Testis (tissue), 2 donors: ENCODE measurements at regions not wholly inside any gene's neighbourhood (a gene's known extent, or its start where the extent isn't known, plus 50 kb on each side); places are given as distances from the start of the nearest gene placed in this dataset.

Source experiments
- DNase-seq: peaks from one replicate; pipeline ENCODE4 v3.0.0-alpha.2; 2019
- H3K27ac ChIP-seq, 2 donors: fragments of 200-600 bp; sonication (generic); one replicate each; pipeline ENCODE4 v1.5.1; 2019
- H3K27me3 ChIP-seq: fragments of 200-600 bp; sonication (generic); one replicate; pipeline ENCODE4 v1.5.1; 2019
- H3K36me3 ChIP-seq: fragments of 200-600 bp; sonication (generic); one replicate; pipeline ENCODE4 v1.5.1; 2017; ENCODE audit warnings: low read depth; ENCODE audit errors: missing control alignments
- H3K4me1 ChIP-seq: fragments of 200-600 bp; sonication (generic); one replicate; pipeline ENCODE4 v1.5.1; 2019
- H3K4me3 ChIP-seq, 2 donors: fragments of 200-600 bp; sonication (generic); one replicate each; pipeline ENCODE4 v1.5.1; 2017 to 2019
- H3K9me3 ChIP-seq: fragments of 200-600 bp; sonication (generic); one replicate; pipeline ENCODE4 v1.5.1; 2017
- POLR2A ChIP-seq: fragments of 450-650 bp; IDR thresholded peaks from one replicate; pipeline ENCODE4 v1.6.1; 2017; ENCODE audit warnings: antibody characterized with exemption, mild to moderate bottlenecking, moderate library complexity
- WGBS, 2 donors: methylation state at CpG; one replicate each; pipeline ENCODE4 v1.1.5; 2018; 5-methylcytosine and 5-hydroxymethylcytosine counted together
- intact Hi-C: fragments of 100-400 bp; cut with DNase I; formaldehyde crosslinking; loops from one replicate; pipeline ENCODE4 v1.15.1; 2023; ENCODE audit warnings: low total_unique reads
- TF ChIP-seq, protein P1 (sequence below), 3 experiments: fragments of 450-650 bp in 2 of 3; fragments of 200-600 bp in 1 of 3; sonication (generic) in 1 of 3; IDR thresholded peaks; one replicate each; pipeline ENCODE4 v1.5.1; 2016 to 2019; ENCODE audit warnings: antibody characterized with exemption in 3 of 3, mild to moderate bottlenecking in 2 of 3, moderate library complexity in 1 of 3

DNA sequence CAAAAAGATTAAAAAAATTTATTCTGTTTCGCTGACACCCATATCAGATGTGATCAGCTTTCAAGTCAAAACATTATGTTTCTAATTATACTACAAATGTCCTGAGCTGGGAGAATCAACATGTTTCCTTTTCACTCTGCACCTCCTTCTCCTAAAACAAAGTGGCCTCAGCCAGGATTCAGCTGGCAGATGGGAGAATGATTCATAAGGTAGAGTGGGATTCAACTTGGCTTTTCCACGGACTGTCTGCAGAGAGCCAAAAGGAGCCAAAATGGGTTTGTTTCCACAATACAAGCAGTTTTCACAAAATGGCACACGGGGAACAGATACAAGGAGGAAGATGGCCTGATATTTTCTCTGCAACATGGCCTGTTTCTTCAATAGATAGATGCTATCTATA, 376.5 kb upstream of the PRKCQ start:
- intact Hi-C loops = no loop called here
- H3K27ac ChIP-seq = no peak overlapping the region
- no peaks in the 10 kb centered on the region for H3K36me3 ChIP-seq
- 69% methylated on average over 3 of the region's 3 CpGs for WGBS, 2 donors
- H3K9me3 ChIP-seq = no peaks in the 10 kb centered on the region
- no peaks in the 10 kb centered on the region for H3K4me1 ChIP-seq
- no peak for TF ChIP-seq POLR2A
- H3K27me3 ChIP-seq = no peaks in the 10 kb centered on the region
- no peak overlapping the region for H3K4me3 ChIP-seq
- no peak for DNase-seq

GRCh38 chr10:6953271-6953801, 373.3 kb upstream of the PRKCQ start:
- WGBS, 2 donors = 60 to 76% methylated on average over 3 to 6 of the region's 6 CpGs
- Histone ChIP-seq H3K27me3 (no peaks in the 10 kb centered on the region), H3K36me3 (no peaks in the 10 kb centered on the region), H3K4me3 (no peak overlapping the region), H3K9me3 (no peaks in the 10 kb centered on the region), H3K4me1 (no peaks in the 10 kb centered on the region), H3K27ac (no peak overlapping the region)
- no peak for TF ChIP-seq POLR2A
- TF ChIP-seq, protein P1, sequence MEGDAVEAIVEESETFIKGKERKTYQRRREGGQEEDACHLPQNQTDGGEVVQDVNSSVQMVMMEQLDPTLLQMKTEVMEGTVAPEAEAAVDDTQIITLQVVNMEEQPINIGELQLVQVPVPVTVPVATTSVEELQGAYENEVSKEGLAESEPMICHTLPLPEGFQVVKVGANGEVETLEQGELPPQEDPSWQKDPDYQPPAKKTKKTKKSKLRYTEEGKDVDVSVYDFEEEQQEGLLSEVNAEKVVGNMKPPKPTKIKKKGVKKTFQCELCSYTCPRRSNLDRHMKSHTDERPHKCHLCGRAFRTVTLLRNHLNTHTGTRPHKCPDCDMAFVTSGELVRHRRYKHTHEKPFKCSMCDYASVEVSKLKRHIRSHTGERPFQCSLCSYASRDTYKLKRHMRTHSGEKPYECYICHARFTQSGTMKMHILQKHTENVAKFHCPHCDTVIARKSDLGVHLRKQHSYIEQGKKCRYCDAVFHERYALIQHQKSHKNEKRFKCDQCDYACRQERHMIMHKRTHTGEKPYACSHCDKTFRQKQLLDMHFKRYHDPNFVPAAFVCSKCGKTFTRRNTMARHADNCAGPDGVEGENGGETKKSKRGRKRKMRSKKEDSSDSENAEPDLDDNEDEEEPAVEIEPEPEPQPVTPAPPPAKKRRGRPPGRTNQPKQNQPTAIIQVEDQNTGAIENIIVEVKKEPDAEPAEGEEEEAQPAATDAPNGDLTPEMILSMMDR (IDR thresholded peaks at IDR 0.05) = no peak
- intact Hi-C loops = no loop called here
- DNase-seq = no peak

DNA sequence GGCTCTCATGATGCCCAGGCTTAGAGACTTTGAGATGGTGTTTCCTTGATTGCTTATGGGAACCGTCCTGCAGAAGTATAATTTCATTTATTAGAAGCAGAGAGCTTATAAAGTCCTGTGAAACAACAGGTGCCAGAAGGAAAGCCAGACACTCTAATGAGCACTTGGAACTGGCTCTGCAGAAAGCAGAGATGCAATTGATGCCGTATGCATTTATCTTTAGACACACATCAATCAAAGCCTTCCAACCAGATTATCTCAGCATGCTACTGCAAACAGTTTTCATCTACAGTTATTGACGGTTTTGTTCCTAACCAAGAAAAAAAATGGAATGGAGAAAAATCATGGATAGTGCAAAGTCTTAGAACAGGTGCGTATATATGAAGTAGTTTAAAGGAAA, 371.7 kb upstream of the PRKCQ start:
- H3K4me1 ChIP-seq = no peaks in the 10 kb centered on the region
- no peaks in the 10 kb centered on the region for H3K27me3 ChIP-seq
- WGBS, 2 donors = 85 to 89% methylated on average over 4 of the region's 4 CpGs
- TF ChIP-seq, protein P1 (IDR thresholded peaks at IDR 0.05) = no peak
- no peak for TF ChIP-seq POLR2A
- no peaks in the 10 kb centered on the region for H3K36me3 ChIP-seq
- no peaks in the 10 kb centered on the region for H3K9me3 ChIP-seq
- intact Hi-C loops = no loop called here
- DNase-seq = no peak
- H3K4me3 ChIP-seq = no peak overlapping the region
- no peak overlapping the region for H3K27ac ChIP-seq

GRCh38 chr10:6950133-6950532, 370.1 kb upstream of the PRKCQ start:
- no peak overlapping the region for H3K27ac ChIP-seq
- no peaks in the 10 kb centered on the region for H3K27me3 ChIP-seq
- WGBS, 2 donors = 90 to 94% methylated on average over 2 of the region's 2 CpGs
- no peak for DNase-seq
- TF ChIP-seq POLR2A = no peak
- TF ChIP-seq, protein P1 (IDR thresholded peaks at IDR 0.05) = no peak
- no peaks in the 10 kb centered on the region for H3K9me3 ChIP-seq
- intact Hi-C loops = no loop called here
- H3K36me3 ChIP-seq = no peaks in the 10 kb centered on the region
- H3K4me3 ChIP-seq = no peak overlapping the region
- H3K4me1 ChIP-seq = no peaks in the 10 kb centered on the region

- Histone ChIP-seq H3K9me3 (no peaks in the 10 kb centered on the region), H3K27me3 (no peaks in the 10 kb centered on the region), H3K4me3 (no peak overlapping the region), H3K27ac (no peak overlapping the region), H3K4me1 (no peaks in the 10 kb centered on the region), H3K36me3 (no peaks in the 10 kb centered on the region)
- 80 to 81% methylated on average over 4 of the region's 4 CpGs for WGBS, 2 donors
- TF ChIP-seq, protein P1 (IDR thresholded peaks at IDR 0.05) = no peak
- no peak for TF ChIP-seq POLR2A
- intact Hi-C loops = no loop called here
- DNase-seq = no peak
These were observed 364.4 kb upstream of the PRKCQ start for GRCh38 chr10:6944436-6944835.
